ENCODE measurements at regions not wholly inside any gene's neighbourhood (a gene's known extent, or its start where the extent isn't known, plus 50 kb on each side); places are given as distances from the start of the nearest gene placed in this dataset.

- no peaks in the 10 kb centered on the region for H3K27me3 ChIP-seq (replicated peaks; ENCODE audit: insufficient read depth)
- DNase-seq (ENCODE audit: low spot score) = no peak
- no peak overlapping the region for H3K27ac ChIP-seq
- 45% methylated on average over 2 of the region's 3 CpGs for WGBS
- H3K4me3 ChIP-seq = no peak overlapping the region
- TF ChIP-seq POLR2AphosphoS5 (IDR thresholded peaks at IDR 0.05) (no peak), POLR2A (IDR thresholded peaks at IDR 0.05) (no peak), CTCF (IDR thresholded peaks at IDR 0.05) (no peak)
- H3K9me3 ChIP-seq = no peaks in the 10 kb centered on the region
- H3K4me1 ChIP-seq (replicated peaks) = no peaks in the 10 kb centered on the region
- H3K36me3 ChIP-seq = no peaks in the 10 kb centered on the region
- intact Hi-C loops (cut with DNase I) = no loop called here
Observed at GRCh38 chrX:36436361-36436760, 516.8 kb downstream of the CFAP47 start.

- WGBS = 60% methylated on average over 3 of the region's 3 CpGs
- no peak for DNase-seq (ENCODE audit: low spot score)
Observed at GRCh38 chrX:36443007-36443406, 523.5 kb downstream of the CFAP47 start.

GRCh38 chrX:36445566-36445965 is 526.0 kb downstream of the CFAP47 start:
- TF ChIP-seq POLR2AphosphoS5 (IDR thresholded peaks at IDR 0.05) (no peak), CTCF (IDR thresholded peaks at IDR 0.05) (no peak), POLR2A (IDR thresholded peaks at IDR 0.05) (no peak)
- no peak for DNase-seq (ENCODE audit: low spot score)
- intact Hi-C loops (cut with DNase I) = no loop called here
- H3K4me1 ChIP-seq (replicated peaks) = no peaks in the 10 kb centered on the region
- H3K9me3 ChIP-seq = no peaks in the 10 kb centered on the region
- WGBS = 54% methylated on average over 1 of the region's 1 CpG
- H3K4me3 ChIP-seq = no peak overlapping the region
- no peaks in the 10 kb centered on the region for H3K36me3 ChIP-seq
- H3K27me3 ChIP-seq (replicated peaks; ENCODE audit: insufficient read depth) = no peaks in the 10 kb centered on the region
- H3K27ac ChIP-seq = no peak overlapping the region

More at GRCh38 chrX:36443007-36443406, 523.5 kb downstream of the CFAP47 start:
- Histone ChIP-seq H3K36me3 (no peaks in the 10 kb centered on the region), H3K4me1 (replicated peaks) (no peaks in the 10 kb centered on the region), H3K4me3 (no peak overlapping the region), H3K27ac (no peak overlapping the region), H3K9me3 (no peaks in the 10 kb centered on the region), H3K27me3 (replicated peaks; ENCODE audit: insufficient read depth) (no peaks in the 10 kb centered on the region)
- TF ChIP-seq POLR2A (IDR thresholded peaks at IDR 0.05) (no peak), POLR2AphosphoS5 (IDR thresholded peaks at IDR 0.05) (no peak), CTCF (IDR thresholded peaks at IDR 0.05) (no peak)
- intact Hi-C loops (cut with DNase I) = no loop called here

- Histone ChIP-seq H3K4me1 (replicated peaks) (no peaks in the 10 kb centered on the region), H3K36me3 (no peaks in the 10 kb centered on the region), H3K9me3 (no peaks in the 10 kb centered on the region), H3K27ac (no peak overlapping the region), H3K4me3 (no peak overlapping the region), H3K27me3 (replicated peaks; ENCODE audit: insufficient read depth) (no peaks in the 10 kb centered on the region)
- intact Hi-C loops (cut with DNase I) = no loop called here
- TF ChIP-seq POLR2A (IDR thresholded peaks at IDR 0.05) (no peak), CTCF (IDR thresholded peaks at IDR 0.05) (no peak), POLR2AphosphoS5 (IDR thresholded peaks at IDR 0.05) (no peak)
- DNase-seq (ENCODE audit: low spot score) = no peak
Observed at GRCh38 chrX:36462142-36462541, 542.6 kb downstream of the CFAP47 start.

- no peak for DNase-seq (ENCODE audit: low spot score)
- no peaks in the 10 kb centered on the region for H3K36me3 ChIP-seq
- H3K4me3 ChIP-seq = no peak overlapping the region
- TF ChIP-seq POLR2A (IDR thresholded peaks at IDR 0.05) = no peak
- TF ChIP-seq POLR2AphosphoS5 (IDR thresholded peaks at IDR 0.05) = no peak
- no peak for TF ChIP-seq CTCF (IDR thresholded peaks at IDR 0.05)
- 85% methylated on average over 1 of the region's 1 CpG for WGBS
- H3K27me3 ChIP-seq (replicated peaks; ENCODE audit: insufficient read depth) = no peaks in the 10 kb centered on the region
- intact Hi-C loops (cut with DNase I) = no loop called here
- H3K4me1 ChIP-seq (replicated peaks) = no peaks in the 10 kb centered on the region
- no peaks in the 10 kb centered on the region for H3K9me3 ChIP-seq
- H3K27ac ChIP-seq = no peak overlapping the region
Observed at GRCh38 chrX:36480441-36480990, 527.6 kb upstream of the FAM47C start.
